GM18511 (cell line): ENCODE measurements at regions not wholly inside any gene's neighbourhood (a gene's known extent, or its start where the extent isn't known, plus 50 kb on each side); places are given as distances from the start of the nearest gene placed in this dataset.
"Not testable (repeated sequence)": the region's sequence is repeated elsewhere in the genome, so short reads cannot be mapped to it uniquely, and the experiment has no call there.

Experiments
- ATAC-seq: cut with Tn5 transposase; IDR thresholded peaks from one replicate; pipeline ENCODE4 v1.9.1; 2021; ENCODE audit warnings: mild to moderate bottlenecking, moderate library complexity; ENCODE audit not compliant: unreplicated experiment

DNA sequence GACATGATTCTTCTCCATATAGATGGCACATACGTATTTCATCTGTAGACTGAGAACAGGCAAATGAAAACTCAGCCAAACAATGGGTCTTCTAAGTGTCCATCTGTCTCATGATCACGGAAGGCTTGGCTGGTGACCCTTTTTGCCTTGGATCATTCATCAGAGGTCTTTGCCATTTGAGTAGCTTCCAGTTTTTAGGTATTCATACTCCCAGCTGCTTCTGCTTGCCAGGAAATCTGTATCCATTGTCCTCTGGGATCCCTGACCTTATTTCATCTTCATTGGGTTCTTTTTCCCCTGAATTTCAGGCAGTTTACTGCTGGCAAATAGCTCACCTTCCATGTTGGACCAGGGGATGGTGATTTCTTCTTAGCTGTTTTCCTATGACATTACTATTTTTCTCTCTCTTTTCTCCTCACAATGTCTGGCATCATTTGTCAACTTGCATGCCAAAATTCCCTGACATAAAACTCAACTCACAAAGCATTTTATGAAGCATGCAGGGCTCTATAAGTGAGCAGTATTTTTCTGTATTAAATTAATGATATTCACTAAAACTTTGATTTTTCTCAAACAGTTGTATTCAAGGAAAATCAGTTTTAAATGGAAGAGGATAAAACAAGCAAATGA is 241.2 kb downstream of the DNAJB9 start:
- no peak for ATAC-seq

DNA sequence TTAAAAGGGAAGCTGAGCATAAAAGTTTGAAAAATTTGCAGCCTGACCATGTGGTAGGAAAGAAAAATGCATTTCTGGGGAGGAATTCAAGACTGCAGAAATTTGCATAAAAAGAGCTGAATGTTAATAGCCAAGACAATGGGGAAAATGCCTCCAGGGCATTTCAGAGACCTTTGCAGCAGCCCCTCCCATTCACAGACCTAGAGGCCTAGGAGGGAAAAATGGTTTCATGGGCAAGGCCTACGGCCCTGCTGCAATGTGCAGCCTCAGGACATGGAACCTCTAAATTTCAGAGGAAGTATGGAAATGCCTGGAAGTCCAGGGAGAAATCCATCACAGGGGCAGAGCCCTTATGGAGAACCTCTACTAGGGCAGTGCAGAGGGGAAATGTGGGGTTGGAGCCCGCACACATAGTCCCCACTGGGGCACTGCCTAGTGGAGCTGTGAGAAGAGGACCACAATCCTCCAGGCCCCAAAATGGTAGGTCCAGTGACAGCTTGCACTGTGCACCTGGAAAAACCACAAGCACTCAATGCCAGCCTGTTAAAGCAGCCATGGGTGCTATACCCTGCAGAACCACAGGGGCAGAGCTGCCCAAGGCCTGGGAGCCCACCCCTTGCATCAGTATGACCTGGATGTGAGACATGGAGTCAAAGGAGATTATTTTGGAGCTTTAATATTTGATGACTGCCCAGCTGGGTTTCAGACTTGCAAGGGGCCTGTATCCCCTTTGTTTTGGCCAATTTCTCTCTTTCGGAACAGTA is 243.8 kb downstream of the DNAJB9 start:
- ATAC-seq, result no peak

DNA sequence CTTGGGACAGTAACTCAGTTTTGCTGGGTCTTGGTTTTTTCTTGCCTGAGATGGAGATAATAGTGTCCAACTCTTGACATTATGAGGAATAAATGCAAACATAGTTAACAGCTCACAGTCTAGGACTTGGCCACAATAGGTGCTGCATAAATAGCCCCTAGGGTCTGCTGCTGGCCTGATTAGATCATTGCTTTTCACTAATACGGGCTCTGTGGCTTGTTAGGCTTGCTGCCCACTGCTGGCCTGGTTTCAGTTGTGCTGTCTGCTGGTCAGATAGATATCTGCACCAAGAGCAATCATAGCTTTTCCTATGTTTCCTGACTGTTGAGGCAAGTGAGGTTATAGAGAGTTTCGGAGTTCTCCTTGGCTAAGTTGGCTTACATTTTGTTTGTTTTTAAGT is 246.1 kb downstream of the DNAJB9 start:
- ATAC-seq, result no peak

DNA sequence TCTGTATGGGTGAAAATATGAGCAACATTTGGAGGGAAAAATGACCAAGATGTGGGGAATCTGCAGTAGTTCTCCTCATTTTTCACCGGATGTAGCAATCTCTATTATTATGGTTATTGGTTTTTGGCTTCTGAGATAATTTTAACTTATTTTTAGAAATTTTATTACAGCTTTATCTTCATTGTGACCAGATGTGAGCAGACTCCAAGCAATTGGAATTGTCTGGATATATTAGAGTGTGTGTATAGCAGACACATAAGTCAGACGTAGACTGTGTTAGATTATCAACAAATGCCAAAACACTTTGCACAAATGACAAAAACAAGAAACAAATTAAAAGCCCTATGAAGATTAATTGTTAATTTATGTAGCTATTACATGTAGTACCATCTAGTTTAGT is 249.1 kb downstream of the DNAJB9 start:
- ATAC-seq, result no peak

DNA sequence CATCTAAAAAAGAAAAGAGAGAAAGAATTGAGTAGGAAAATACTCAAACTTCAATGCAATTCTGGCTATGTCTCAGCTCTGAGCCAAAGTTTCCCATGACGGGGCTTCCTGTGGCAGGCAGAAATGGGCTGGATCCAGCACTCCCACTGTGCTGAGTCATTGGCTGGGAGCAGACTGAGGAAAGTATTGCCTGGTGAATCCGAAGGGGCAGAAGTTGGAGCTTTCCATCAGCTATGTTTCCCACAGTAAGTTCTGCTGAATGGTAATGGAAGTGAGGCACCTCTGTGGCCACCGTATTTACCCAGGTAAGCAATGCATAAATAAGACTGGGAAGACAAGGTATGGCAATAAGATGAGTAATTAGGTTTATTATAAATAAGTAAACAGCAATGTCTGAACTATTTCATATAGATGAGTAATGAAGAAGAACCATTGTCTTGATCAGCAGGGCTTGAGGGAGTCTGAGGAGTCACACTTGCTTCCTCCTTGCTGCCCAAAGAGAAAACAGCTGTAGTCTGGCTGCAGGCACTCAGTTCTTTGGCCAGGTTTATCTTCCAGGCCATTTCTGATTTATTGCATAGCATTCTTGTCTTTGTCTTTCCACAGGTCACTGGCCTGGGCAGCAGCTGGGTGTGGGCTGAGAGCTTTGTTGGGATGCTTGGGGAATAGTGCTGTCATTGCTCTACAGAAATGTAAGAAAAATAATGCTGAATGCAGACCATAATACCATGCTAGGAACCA is 255.3 kb downstream of the DNAJB9 start:
- no peak for ATAC-seq

DNA sequence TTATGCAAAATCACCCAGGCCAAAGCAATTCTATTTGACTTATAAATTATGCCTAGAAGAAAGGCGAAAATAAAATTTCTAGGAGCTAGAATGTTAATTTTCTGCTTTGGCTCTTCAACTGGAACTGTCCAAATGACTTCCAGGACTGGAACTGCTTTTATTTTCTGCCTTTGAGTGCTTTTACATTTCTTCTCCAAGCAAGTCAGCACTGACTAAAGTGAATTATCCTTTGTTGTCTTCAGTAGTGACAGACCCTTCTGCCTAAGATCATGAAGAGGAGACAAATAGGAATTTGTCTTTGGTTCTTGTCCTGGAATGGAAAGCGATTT is 255.9 kb downstream of the DNAJB9 start:
- no peak for ATAC-seq

DNA sequence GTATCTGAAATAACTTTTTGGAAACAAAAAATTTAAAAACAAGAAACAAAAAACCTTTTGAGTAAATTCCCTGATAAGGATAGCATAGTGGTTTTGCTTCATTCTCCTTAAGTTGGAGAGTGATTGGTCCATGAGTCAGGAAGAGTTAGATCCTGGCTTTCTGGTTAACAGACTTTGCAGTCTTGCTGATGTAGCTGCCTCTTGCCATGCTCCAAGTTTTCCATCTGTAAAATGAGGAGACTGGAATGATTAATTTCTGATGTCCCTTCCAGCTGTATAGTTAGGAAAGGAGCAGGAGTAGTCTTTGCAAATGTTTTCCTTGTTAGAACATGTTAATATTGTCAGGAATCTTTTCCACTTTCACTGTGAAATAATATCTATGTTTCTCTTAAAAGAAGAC is 266.6 kb downstream of the DNAJB9 start:
- ATAC-seq, result no peak

DNA sequence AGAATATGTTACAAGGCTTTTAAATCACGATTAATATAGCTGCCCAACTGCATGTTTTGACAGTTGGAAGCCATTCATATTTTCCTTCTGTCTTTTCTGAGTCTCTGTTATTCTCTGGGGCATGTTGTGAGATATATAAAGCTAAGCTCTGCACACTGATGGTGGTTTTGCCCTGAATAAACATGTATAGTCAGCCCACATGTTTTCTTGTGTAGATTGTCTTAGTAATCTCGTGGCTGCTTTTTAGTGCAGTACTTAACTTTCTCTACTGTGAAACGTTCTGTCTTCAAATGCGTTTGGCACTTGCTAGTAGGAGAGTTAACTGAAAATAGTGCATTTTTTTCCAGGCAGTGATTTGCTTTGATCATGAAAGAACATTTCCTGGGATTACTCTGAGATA is 268.5 kb downstream of the DNAJB9 start:
- ATAC-seq, result no peak

DNA sequence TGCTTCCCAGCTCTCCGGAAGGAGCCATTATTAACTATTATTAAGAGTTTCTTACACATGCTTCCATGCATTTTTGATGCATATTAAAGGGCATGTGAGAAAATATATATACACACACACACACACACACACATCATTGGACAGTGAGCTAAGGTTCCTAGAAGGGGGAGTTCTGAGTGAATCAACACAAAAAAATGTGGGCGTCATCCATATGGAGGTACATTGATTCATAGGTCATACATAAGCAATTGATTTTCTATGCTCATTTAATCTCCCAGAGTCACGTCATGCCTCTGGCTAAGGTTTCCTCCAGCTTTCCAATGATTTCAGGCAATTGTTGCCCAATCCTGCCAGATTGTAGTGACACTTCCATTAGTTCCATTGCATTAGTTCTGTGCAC is 269.4 kb downstream of the DNAJB9 start:
- no peak for ATAC-seq

DNA sequence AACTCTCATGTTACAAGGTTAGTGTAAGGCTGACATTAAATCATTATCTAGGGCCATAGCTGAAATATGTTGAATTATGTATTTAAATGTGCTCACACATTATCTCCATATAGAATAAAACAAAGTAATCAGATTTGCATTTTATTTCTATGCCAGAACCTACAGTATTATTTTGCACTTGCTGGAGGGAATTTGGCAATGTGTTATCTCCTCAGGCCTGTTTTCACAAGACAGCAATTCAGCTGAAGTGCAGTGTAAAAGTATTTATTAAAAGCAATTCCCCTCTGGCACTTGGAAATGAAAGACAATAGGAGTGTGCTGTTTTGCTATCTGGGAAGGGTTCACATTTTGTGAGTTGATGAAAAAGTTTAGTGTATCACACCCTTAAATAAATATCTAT is 276.3 kb downstream of the DNAJB9 start:
- ATAC-seq, result no peak

DNA sequence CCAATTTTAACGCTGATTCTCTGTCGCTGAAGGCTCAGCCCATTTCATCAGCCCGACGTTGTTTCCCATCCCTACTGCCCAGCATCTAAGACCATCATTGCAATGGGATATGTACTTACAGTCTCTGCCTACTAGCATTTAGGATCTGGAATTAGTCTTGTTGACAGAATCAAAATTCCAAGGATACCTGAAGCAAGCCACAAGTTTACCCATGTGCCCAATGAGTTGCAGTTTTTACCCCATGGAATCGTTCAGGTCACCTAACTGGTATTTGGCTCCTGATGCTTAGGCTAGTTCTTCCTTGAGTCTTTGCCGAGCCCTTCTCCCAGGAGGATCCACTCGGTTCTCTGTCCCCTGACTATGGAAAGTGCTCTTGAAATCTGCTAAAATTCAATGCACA is 276.8 kb downstream of the DNAJB9 start:
- ATAC-seq, result no peak

DNA sequence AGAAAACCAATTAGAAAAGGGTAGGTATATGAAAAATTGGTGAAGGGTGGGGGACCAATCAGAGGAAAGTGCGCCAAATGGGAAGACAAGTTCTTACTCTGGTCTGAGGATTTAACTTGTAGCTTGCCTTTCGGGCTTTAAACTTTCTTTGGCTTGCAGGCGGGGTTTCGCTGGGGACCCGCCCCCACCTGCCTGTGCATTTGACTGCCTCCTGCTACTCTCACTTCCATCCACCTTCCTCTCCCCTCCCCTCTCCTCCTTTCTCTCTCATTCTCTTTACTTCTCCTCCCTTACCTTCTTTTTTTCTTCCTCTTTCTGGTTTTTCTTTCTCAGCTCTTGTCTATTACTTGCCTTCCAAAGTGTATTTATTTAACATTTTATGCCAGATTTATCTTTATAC is 278.8 kb downstream of the DNAJB9 start:
- no peak for ATAC-seq

DNA sequence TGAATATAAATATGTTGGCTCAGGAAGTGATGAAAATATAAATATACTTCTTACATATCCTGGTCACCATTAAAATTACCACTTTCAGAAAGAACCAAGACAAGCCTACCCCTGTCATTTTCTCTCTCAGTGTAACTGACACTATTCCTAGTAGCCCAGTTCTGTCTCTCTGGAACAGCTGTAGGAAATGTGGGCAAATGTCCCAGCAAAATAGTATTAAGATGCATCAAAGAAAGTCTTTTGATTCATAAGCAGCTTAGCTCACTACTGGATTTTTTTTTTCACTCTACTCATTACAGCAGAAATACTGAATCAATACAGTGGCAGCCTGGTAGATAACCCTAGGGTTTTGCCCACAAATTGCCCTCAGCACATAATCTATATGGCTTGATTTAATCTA is 290.9 kb downstream of the DNAJB9 start:
- ATAC-seq, result no peak

DNA sequence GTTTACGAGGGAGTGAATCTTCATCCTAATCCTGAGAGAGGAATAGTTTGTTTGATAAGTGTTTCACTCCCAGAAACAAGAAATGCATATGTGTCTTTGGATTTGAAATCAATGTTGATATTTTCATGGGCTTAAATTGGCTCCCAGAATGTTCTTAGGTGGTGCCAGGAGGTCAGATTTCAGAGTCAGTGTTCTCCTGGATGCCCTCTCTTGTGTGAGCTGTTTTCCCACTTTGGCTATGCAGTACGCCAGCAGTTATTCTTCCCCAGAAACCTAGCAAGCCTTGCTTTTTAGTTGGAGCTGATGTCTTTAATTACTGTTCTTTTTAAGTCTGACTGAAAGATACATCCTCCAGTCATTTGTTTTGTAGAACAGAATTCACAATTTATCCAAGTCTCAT is 291.4 kb downstream of the DNAJB9 start:
- no peak for ATAC-seq

DNA sequence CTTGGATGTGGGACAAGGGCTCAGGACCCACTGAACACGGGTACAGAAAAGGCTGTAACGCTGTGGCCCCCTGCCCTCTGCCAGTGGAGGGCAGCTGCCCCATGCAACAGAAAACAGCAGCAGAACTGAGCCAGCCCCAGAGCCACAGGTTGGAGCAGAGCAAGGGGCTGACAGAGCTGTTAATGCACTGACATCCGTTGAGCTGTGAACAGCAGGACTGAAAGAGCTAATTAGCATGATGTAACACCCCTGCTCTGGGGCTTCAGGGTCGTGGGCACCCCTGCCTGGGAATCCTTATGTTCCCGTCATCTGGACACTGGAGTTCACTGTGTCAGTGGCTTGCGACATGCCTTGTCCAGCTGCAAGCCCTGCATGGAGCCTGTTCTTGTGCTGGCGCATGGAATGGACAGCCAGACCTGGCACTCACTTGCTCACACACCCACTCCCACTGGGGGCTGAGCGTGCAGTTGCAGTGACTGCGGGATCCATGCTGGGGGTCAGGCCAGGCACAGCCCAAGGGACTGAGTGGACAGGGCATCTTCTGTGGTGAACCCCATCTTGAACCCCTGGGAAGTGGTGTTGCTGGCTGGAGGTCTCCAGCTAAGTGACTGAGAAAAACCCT is 293.7 kb downstream of the DNAJB9 start:
- ATAC-seq, result no peak

DNA sequence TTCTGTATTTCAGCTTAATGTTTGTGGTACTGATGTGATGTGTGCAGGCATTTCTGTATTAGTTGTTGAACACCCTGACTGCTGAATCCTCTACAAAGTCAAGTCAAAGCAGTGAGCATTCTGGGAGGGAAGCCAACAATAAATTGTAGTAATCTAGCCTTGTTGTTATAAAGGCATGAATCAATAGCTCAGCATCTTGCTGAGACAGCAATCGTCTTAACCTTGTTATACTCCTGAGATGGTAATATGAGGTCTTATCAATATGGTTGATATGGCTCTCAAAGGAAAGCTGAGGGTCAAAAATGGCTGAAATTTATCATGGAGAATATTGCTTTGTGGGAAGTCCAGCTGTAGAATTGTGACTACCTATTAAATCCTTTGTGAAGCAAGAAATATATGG is 299.4 kb downstream of the DNAJB9 start:
- no peak for ATAC-seq

DNA sequence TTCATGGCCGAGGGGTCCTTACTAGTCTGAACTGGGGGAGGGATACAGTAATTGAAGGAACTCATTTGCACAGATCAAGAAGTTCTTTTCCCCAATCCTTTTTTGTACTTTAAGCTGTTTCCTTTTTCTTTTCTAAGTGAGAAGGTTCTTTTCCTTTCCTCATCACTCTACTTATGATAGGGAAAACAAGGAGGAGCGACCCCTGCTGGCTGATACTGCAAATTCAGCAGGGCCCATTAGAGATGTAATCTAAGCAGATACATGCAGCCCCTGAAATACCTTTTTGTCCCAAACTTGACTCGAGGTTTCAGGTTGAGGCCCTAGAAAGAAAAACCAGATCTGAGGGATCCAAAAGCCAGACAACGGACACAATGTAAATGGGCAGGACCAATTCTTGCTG is 305.5 kb downstream of the DNAJB9 start:
- peak; percentile 70 for ATAC-seq

DNA sequence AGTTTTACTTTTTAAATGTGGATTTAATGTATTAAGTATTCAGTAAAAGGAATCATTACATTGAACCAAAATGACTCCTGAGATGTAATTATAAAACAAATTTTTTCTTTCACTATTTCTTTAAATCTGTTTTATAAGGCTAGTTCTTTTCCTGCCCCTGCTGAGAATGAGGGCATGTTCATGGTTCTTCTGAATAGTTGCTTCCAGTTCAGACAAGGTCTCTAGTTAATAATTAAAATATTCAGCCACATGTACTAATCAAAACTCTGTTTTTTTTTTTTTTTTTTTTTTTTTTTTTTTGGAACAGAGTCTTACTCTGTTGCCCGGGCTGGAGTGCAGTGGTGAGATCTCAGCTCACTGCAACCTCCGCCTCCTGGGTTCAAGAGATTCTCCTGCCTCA is 321.2 kb downstream of the DNAJB9 start:
- no peak for ATAC-seq

DNA sequence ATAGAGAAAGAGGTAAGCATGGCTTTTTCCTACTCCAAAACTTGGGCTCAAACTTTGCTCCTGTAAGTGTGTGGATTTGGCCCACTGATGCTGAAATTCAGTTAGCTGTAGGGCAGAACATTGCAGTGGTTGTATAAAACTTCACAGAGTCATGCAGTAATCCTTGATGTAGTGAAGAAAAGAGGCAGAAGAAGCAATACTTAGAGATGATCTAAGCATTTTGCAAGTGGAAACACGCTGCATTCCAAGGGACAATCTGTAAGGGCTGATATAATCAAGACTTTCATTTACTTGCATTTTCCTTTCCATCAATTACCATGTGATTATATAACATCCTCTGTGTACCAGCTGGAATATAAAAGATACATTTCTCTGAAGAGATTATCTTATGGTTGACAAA is 338.8 kb downstream of the DNAJB9 start:
- no peak for ATAC-seq

DNA sequence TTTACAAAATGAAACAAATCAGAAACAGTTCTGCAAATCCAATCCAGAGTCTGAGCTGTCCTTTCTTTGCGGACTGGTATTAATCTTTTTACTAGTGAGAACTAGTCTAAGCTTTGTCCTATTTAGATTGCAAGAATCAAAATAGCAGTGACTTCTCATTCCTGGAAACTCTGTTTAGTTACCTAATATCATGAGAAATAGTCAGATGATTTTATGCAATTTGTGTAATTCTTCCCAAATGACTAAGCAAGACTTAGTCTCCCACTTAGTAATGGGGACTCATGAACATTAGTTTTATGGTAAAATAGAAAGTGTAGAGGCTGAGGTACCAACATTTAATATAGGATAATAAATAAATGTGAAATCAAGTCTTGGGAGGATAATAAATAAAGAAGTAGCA is 341.3 kb downstream of the DNAJB9 start:
- no peak for ATAC-seq

DNA sequence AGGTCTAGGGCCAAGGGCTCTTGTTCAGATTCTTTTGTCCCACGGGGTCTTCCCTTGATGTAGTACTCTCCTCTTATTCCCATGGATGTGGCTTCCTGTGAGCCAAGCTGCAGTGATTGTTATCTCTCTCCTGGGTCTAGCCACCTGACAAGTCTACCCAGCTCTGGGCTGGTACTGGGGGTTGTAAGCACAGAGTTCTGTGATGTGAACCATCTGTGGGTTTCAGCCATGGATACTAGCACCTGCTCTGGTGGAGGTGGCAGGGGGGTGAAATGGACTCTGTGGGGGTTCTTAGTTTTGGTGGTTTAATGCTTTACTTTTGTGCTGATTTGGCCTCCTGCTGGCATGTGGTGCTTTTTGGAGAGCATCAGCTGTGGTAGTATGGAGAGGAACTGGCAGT is 350.8 kb downstream of the DNAJB9 start:
- ATAC-seq, result no peak

DNA sequence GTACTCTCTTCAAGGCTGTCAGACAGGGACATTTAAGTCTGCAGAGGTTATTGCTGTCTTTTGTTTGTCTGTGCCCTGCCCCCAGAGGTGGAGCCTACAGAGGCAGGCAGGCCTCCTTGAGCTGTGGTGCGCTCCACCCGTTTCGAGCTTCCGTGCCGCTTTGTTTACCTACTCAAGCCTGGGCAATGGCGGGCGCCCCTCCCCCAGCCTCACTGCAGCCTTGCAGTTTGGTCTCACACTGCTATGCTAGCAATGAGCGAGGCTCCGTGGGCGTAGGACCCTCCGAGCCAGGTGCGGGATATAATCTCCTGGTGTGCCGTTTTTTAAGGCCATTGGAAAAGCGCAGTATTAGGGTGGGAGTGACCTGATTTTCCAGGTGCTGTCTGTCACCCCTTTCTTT is 373.4 kb downstream of the DNAJB9 start:
- not testable (repeated sequence) for ATAC-seq
